ENCODE measurements at regions not wholly inside any gene's neighbourhood (a gene's known extent, or its start where the extent isn't known, plus 50 kb on each side); places are given as distances from the start of the nearest gene placed in this dataset.

DNA sequence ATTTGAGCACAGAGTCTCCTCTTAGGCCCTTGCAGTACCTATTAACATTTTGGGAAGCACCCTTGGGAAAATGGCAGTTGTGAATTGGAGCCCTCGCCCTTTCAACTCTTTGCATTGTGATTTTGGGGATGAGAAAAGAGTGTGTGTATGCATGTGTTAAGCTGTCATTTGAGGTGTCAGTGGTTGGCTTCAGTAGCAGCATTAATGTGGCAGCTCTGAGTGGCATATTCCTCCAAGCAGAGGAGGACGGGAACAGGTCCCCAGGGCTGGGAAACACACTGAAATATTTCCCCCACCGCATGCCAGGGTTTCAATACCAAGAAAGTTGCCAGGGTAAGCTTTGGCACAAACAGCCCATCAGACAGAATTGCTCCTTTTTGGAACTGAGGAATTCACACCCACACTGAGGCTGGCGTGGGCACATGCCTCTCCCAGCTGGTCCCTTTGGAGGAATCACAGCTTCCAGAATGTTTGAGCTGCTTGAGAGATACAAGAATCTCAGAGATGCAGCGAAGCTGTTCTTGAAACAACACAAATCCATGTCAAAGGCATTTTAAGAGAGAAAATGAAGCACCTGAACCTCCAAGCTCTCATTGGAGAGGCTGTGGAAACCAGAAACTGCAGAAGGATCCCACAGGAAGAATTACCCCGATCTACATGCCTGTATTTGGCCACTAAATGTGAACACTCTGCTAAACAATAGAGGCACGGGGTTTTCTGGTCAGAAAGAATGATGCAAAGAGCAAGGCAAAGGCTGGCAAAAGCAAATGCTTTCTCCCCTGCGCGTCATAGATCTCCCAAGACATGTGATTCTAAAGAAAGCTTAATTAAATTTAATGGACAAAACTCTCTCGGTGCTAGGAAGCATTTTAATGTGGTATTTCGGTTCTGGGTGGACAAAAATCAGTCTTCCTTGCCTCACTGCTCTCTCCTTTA lies 67.2 kb upstream of the RCN1 start:
- no peak for ATAC-seq
- ChIA-PET CTCF (no interaction called here), POLR2A (no interaction called here)
- Mint-ChIP-seq H3K27ac (no peak overlapping the region), H3K27me3 (ENCODE audit: low read depth) (peaks cover 8% of the 10 kb centered on the region), H3K4me3 (no peak overlapping the region), H3K9me3 (ENCODE audit: insufficient read depth) (no peaks in the 10 kb centered on the region), H3K36me3 (ENCODE audit: low read depth) (no peaks in the 10 kb centered on the region), H3K4me1 (ENCODE audit: low read depth) (no peaks in the 10 kb centered on the region)
- DNase-seq = no peak

DNA sequence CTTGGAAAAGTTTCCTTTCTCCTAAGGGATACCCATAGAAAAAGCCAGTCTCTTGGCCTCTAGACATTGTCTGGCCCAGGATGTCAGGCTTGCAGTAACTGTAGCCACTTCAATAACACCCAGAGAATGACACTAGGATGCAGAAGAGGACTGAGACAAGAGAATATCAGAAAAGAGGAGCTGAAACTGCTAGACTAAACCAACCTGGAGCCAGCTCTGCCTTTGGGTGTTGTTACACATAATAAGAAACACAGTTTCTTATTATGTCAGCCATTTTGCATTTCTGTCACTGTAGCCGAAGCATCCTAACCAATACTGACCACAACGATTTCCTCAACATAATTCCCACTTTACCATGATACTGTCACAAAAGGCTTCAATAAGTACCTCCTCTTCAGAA lies 72.2 kb upstream of the RCN1 start:
- H3K4me3 Mint-ChIP-seq = no peak overlapping the region
- ChIA-PET POLR2A (no interaction called here), CTCF (interaction anchor here (1.0 kb wide), 1 partner anchor 12 kb away, joined by 4 read pairs; no protein-coding TSS in a partner anchor)
- no peak for DNase-seq
- H3K27me3 Mint-ChIP-seq (ENCODE audit: low read depth) = peaks cover 16% of the 10 kb centered on the region
- H3K4me1 Mint-ChIP-seq (ENCODE audit: low read depth) = no peaks in the 10 kb centered on the region
- no peaks in the 10 kb centered on the region for H3K36me3 Mint-ChIP-seq (ENCODE audit: low read depth)
- no peak overlapping the region for H3K27ac Mint-ChIP-seq
- ATAC-seq = no peak
- no peaks in the 10 kb centered on the region for H3K9me3 Mint-ChIP-seq (ENCODE audit: insufficient read depth)

DNA sequence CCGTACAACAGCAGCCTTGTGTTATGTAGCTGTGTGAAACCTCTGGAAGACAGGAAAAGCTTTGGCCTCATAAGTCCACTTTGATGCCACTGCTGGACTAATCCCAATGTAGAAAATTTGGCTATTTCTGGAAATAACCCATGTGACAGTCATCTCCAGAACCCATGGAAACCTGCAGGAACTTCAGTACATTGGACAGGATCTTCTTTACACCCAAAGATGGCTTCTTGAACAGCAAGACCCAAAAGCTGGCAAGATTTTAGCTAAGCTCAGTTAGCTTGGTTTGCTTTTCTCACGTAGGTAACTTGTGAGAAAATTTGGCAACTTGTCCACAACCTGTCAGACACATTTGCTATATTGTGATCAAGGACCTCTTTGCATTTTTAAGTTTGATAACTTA lies 74.8 kb upstream of the RCN1 start:
- H3K4me3 Mint-ChIP-seq = no peak overlapping the region
- DNase-seq (no peak), ATAC-seq (no peak)
- H3K27ac Mint-ChIP-seq = no peak overlapping the region
- no peaks in the 10 kb centered on the region for H3K4me1 Mint-ChIP-seq (ENCODE audit: low read depth)
- ChIA-PET POLR2A (no interaction called here), CTCF (interaction anchor here (1.3 to 1.8 kb wide), 3 partner anchors 9 to 159 kb away, joined by 3 to 9 read pairs (median 3); no protein-coding TSS in a partner anchor)
- H3K27me3 Mint-ChIP-seq (ENCODE audit: low read depth) = peaks cover 8% of the 10 kb centered on the region
- no peaks in the 10 kb centered on the region for H3K36me3 Mint-ChIP-seq (ENCODE audit: low read depth)
- H3K9me3 Mint-ChIP-seq (ENCODE audit: insufficient read depth) = no peaks in the 10 kb centered on the region

DNA sequence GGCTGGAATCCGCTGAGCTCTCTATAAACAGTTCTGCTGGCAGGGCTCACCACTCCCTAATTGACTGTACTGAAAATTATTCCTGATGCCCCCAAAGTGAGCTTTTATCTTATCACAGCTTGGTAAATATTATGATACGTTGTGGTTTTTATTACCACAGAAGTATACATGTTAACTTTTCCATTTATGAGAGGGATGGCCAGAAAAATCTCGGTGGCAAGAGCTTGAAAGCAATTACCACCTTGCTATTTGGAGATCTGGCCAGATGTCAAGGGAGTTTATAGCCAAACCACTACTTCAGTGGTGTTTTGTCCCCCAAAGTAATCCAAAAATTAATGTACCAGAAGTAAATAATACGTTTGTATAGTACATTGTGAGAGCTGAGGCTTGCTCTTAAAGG lies 75.4 kb upstream of the RCN1 start:
- no peak for ATAC-seq
- H3K4me3 Mint-ChIP-seq = no peak overlapping the region
- no peak overlapping the region for H3K27ac Mint-ChIP-seq
- no peak for DNase-seq
- ChIA-PET POLR2A (no interaction called here), CTCF (interaction anchor here (1.3 to 1.8 kb wide), 3 partner anchors 8 to 160 kb away, joined by 3 to 9 read pairs (median 3); no protein-coding TSS in a partner anchor)
- no peaks in the 10 kb centered on the region for H3K9me3 Mint-ChIP-seq (ENCODE audit: insufficient read depth)
- peaks cover 8% of the 10 kb centered on the region for H3K27me3 Mint-ChIP-seq (ENCODE audit: low read depth)
- H3K4me1 Mint-ChIP-seq (ENCODE audit: low read depth) = no peaks in the 10 kb centered on the region
- no peaks in the 10 kb centered on the region for H3K36me3 Mint-ChIP-seq (ENCODE audit: low read depth)

DNA sequence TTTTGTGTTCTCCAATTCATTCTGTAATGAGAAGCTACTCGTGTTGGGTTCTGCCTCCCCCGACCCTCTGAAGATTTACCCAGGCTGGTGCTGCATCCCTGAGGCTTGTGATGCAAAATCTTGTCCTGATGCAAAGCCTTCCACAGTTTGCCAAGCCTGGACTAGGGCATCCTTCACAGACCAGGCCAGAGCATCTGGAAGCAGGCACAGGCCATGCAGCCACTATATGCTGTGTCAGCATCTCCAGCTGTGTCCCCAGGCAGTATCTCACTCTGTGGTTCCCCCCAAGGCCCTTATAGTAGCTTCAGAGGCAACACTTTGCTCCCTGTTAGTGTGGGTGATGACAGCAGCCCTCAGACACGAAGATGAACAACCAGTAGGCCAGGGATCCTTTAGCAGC lies 77.3 kb upstream of the RCN1 start:
- ChIA-PET POLR2A (no interaction called here), CTCF (no interaction called here)
- peaks cover 16% of the 10 kb centered on the region for H3K27me3 Mint-ChIP-seq (ENCODE audit: low read depth)
- H3K4me1 Mint-ChIP-seq (ENCODE audit: low read depth) = no peaks in the 10 kb centered on the region
- H3K27ac Mint-ChIP-seq = no peak overlapping the region
- no peak for DNase-seq
- H3K9me3 Mint-ChIP-seq (ENCODE audit: insufficient read depth) = no peaks in the 10 kb centered on the region
- no peaks in the 10 kb centered on the region for H3K36me3 Mint-ChIP-seq (ENCODE audit: low read depth)
- ATAC-seq = no peak
- no peak overlapping the region for H3K4me3 Mint-ChIP-seq

DNA sequence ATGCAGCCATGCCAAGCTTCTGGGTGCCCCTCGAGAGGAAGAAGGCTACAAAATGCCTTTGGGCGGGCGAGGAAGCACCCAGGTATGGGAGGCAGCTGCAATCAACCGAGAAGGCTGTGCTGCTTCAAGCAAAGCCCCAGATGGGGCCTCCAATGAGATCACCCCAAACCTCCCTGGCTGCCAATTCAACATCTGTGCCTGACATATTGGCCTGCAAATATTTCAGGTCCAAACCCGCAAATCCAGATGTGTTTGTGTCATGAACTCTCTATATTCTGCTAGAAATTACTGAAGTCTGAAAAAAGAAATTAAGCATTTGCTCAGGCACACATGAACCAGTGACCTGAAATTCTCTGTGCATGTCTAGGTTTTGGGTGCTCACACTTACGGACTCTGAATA lies 78.8 kb upstream of the RCN1 start:
- ATAC-seq (no peak), DNase-seq (no peak)
- Mint-ChIP-seq H3K27ac (no peak overlapping the region), H3K36me3 (ENCODE audit: low read depth) (no peaks in the 10 kb centered on the region), H3K27me3 (ENCODE audit: low read depth) (peaks cover 16% of the 10 kb centered on the region), H3K9me3 (ENCODE audit: insufficient read depth) (no peaks in the 10 kb centered on the region), H3K4me3 (no peak overlapping the region), H3K4me1 (ENCODE audit: low read depth) (no peaks in the 10 kb centered on the region)
- CTCF ChIA-PET = no interaction called here
- POLR2A ChIA-PET = no interaction called here

DNA sequence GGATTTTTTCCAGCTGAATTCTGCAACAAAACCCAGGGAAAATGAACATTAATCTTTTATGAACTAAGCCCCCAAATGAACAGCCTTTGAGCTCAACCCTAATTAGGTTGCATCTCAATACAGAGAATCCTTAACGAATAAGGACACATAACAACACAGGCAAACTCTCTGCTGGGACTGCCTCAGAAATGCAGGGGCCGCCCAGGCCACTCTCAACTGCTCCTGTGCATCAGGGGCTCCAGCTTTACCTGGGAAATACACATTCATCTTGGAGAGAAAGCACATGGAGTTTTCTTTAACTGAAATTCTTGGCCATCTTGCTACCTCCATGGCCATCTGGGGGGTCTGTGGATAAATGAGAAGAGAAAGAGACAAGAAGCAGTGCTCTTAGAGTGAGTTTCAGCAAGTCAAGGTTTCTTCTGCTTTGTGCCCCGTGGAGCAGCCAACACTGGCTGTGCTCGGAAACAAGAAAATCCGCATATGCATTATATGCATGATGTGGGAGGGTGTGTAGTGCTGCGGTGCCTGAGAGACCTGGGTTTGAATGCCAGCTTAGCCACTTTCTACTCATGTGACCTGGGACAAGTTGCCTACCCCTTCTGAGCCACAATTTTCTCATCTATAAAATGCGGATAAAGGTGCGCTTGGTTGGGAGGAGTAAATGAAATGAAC lies 81.9 kb upstream of the RCN1 start:
- H3K4me3 Mint-ChIP-seq = no peak overlapping the region
- H3K36me3 Mint-ChIP-seq (ENCODE audit: low read depth) = no peaks in the 10 kb centered on the region
- ChIA-PET POLR2A (no interaction called here), CTCF (no interaction called here)
- H3K27me3 Mint-ChIP-seq (ENCODE audit: low read depth) = peaks cover 18% of the 10 kb centered on the region
- no peak for ATAC-seq
- H3K27ac Mint-ChIP-seq = no peak overlapping the region
- no peaks in the 10 kb centered on the region for H3K9me3 Mint-ChIP-seq (ENCODE audit: insufficient read depth)
- H3K4me1 Mint-ChIP-seq (ENCODE audit: low read depth) = no peaks in the 10 kb centered on the region
- no peak for DNase-seq

DNA sequence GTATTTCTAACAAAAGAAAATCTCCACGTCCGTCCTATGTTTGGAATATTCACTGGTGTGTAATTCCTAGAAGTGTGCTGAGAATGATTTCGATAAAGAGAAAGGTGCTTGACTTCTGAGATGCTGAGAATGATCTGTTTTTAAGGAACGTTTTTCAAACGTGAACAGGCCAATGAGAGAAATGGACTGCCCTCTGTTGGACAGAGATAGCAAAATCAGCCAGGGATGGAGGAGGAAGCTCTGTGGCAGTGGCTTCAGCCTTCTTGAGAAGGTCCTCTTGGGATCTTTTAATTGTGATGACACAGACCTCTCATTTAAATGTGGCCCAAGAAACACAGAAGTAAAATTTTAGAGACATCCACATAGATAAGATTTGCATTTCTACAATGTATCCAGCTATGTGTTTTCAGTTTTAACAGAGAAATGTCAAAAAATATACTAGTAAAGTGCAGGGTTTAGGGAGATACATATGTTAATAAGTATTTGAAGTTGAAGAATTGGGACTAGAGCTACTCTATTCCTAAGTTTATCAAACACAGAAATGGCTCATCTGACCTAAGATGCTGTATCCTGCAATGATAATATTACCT lies 84.0 kb upstream of the RCN1 start:
- H3K27me3 Mint-ChIP-seq (ENCODE audit: low read depth) = peaks cover 20% of the 10 kb centered on the region
- no peaks in the 10 kb centered on the region for H3K4me1 Mint-ChIP-seq (ENCODE audit: low read depth)
- POLR2A ChIA-PET = no interaction called here
- H3K27ac Mint-ChIP-seq = no peak overlapping the region
- CTCF ChIA-PET = interaction anchor here (0.8 to 1.6 kb wide), 14 partner anchors 9 to 900 kb away, joined by 3 to 9 read pairs (median 4); no protein-coding TSS in a partner anchor
- peak; percentile 64 for ATAC-seq
- no peaks in the 10 kb centered on the region for H3K36me3 Mint-ChIP-seq (ENCODE audit: low read depth)
- no peaks in the 10 kb centered on the region for H3K9me3 Mint-ChIP-seq (ENCODE audit: insufficient read depth)
- peak; percentile 38 for DNase-seq
- no peak overlapping the region for H3K4me3 Mint-ChIP-seq

DNA sequence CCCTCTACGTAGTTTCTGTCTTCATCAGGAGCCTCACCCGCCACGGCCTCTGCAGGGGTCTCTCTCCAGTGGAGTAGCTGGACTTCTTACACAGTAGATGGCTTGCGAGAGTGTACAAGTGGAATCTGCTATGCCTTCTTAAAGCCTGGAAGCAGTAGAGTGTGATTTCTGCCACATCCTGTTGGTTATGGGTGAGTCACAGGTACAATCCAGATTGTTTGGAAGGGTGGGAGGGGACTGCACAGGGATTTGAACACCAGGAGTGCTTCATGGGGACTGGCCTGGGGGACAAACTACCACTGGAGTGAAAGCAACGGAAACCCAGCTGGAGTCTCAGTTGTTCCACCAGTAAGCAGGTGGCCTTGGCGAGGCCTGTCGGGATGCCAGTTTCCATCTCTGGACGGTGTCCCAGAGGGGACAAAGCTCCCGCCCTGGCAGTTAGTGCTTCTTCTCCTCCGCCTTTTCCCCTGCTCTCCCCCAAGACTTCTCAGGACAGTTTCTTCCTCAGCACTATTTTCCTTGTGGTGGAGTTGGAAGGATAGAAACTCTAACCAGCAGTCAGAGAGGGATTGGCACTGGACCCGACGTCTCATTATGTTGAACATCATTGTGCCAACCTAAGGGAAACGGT lies 85.0 kb upstream of the RCN1 start:
- Mint-ChIP-seq H3K9me3 (ENCODE audit: insufficient read depth) (no peaks in the 10 kb centered on the region), H3K27me3 (ENCODE audit: low read depth) (peaks cover 20% of the 10 kb centered on the region), H3K4me3 (no peak overlapping the region), H3K36me3 (ENCODE audit: low read depth) (no peaks in the 10 kb centered on the region), H3K4me1 (ENCODE audit: low read depth) (no peaks in the 10 kb centered on the region), H3K27ac (no peak overlapping the region)
- CTCF ChIA-PET = no interaction called here
- ATAC-seq (no peak), DNase-seq (no peak)
- POLR2A ChIA-PET = no interaction called here

DNA sequence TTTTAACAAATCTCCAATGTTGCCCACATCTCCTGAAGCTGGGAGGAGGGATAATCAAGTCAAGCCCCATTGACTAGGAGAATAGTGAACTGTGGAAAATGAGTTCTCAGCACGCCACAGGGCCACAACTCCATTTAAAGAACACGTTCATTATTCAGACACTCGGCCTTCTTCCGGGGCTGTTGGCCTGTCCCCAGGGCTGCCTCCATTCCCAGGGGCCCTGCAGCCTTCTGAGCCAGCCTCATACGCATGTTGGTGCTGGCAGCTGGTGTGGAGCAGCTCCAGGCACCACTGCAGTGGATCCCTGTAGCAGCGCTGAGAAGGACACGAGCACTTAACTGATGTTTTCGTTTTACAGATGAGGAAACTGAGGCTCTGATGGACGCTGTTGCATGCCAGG lies 87.5 kb upstream of the RCN1 start:
- CTCF ChIA-PET = no interaction called here
- H3K4me3 Mint-ChIP-seq = no peak overlapping the region
- POLR2A ChIA-PET = no interaction called here
- DNase-seq = no peak
- no peak overlapping the region for H3K27ac Mint-ChIP-seq
- H3K36me3 Mint-ChIP-seq (ENCODE audit: low read depth) = no peaks in the 10 kb centered on the region
- H3K4me1 Mint-ChIP-seq (ENCODE audit: low read depth) = no peaks in the 10 kb centered on the region
- peaks cover 11% of the 10 kb centered on the region for H3K27me3 Mint-ChIP-seq (ENCODE audit: low read depth)
- H3K9me3 Mint-ChIP-seq (ENCODE audit: insufficient read depth) = no peaks in the 10 kb centered on the region
- ATAC-seq = no peak

DNA sequence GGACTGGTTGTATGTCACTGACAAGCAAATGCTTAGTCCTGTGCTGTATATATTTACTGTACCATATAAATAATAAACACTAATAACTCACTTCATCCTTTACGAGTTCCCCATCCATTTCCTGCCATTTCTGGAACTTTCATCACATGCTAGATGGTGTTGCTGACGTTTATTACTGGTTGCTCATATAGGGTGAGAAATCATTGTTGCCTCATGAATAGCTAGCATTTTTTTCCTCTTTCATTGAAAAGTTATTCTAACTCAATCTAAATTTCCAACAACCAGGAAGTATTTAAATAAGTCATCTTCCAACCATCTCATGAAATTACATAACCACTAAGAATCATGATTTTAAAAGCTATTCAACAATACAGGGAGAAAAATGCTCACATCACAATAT lies 88.6 kb upstream of the RCN1 start:
- Mint-ChIP-seq H3K9me3 (ENCODE audit: insufficient read depth) (no peaks in the 10 kb centered on the region), H3K27me3 (ENCODE audit: low read depth) (peaks cover 8% of the 10 kb centered on the region), H3K4me1 (ENCODE audit: low read depth) (no peaks in the 10 kb centered on the region), H3K27ac (no peak overlapping the region), H3K4me3 (no peak overlapping the region), H3K36me3 (ENCODE audit: low read depth) (no peaks in the 10 kb centered on the region)
- no peak for DNase-seq
- ATAC-seq = no peak
- ChIA-PET CTCF (no interaction called here), POLR2A (no interaction called here)

DNA sequence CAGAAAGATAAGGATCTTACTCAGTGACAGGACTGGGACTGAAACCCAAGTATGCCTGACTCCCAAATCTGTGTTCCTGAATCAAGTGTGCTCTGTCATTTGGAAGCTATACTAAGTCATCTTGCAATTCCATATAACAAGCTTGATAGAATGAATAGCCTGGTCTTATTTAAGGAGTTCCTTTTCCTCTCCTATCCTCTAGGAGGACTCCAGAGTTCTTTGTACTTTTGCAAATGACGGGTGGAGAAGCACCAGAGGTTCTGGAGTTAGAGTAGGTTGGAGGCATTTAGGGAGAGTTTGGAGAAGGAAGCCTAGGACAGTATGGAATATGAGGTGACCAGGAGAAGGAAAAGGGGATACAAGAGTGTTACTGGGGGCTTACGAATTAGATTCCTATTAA lies 92.9 kb upstream of the RCN1 start:
- ATAC-seq (no peak), DNase-seq (no peak)
- Mint-ChIP-seq H3K4me3 (no peak overlapping the region), H3K27me3 (ENCODE audit: low read depth) (peaks cover 1% of the 10 kb centered on the region), H3K27ac (no peak overlapping the region), H3K4me1 (ENCODE audit: low read depth) (peaks cover 14% of the 10 kb centered on the region), H3K36me3 (ENCODE audit: low read depth) (no peaks in the 10 kb centered on the region), H3K9me3 (ENCODE audit: insufficient read depth) (no peaks in the 10 kb centered on the region)
- ChIA-PET POLR2A (no interaction called here), CTCF (interaction anchor here (1.2 to 1.7 kb wide), 2 partner anchors 9 to 179 kb away, joined by 3 to 6 read pairs; no protein-coding TSS in a partner anchor)
